Endothelial cell of umbilical vein (primary cell): ENCODE measurements at regions not wholly inside any gene's neighbourhood (a gene's known extent, or its start where the extent isn't known, plus 50 kb on each side); places are given as distances from the start of the nearest gene placed in this dataset.

Experiments
- BruUV-seq: library from RNA; stranded (reverse); fragments of 400-500 nt; replicated peaks from 2 replicates; lab custom pipeline; 2021; lab: Mats Ljungman, UMichigan
- CTCF ChIA-PET: fragments of 300-600, 350-600 bp; sonication (Branson Sonifier 250); formaldehyde crosslinking; loops from one replicate; lab custom pipeline; 2021; ENCODE audit warnings: antibody characterized with exemption, inconsistent platforms; lab: Charles Lee
- POLR2A ChIA-PET: fragments of 300-600, 350-600 bp; sonication (Branson Sonifier 250); formaldehyde crosslinking; loops from one replicate; lab custom pipeline; 2021; ENCODE audit warnings: antibody characterized with exemption, inconsistent platforms; lab: Charles Lee
- DNase-seq: peaks from one replicate; pipeline ENCODE4 v3.0.0-alpha.2; 2011; ENCODE audit warnings: low read depth, low spot score
- FAIRE-seq: peaks from 2 replicates; lab custom pipeline; 2011; peaks lifted over from hg19 to GRCh38; lab: Jason Lieb, UNC
- H2AFZ ChIP-seq: 2 replicates; pipeline ENCODE4 v1.6.0; 2012; ENCODE audit warnings: low read depth, low read length, control low read depth, inconsistent platforms
- H3K27ac ChIP-seq: 2 replicates; pipeline ENCODE4 v1.5.1; 2011; ENCODE audit warnings: low read depth, mild to moderate bottlenecking, control low read depth, low read length, moderate library complexity; ENCODE audit not compliant: insufficient read depth
- H3K27me3 ChIP-seq, 2 experiments: 2 replicates each; pipeline versions ENCODE4 v1.6.0 to v1.6.1; 2011; ENCODE audit warnings: low read length in 2 of 2, mixed read lengths in 1 of 2; ENCODE audit not compliant: control insufficient read depth in 2 of 2, insufficient read depth in 2 of 2
- H3K36me3 ChIP-seq, 2 experiments: 2 replicates in 1 of 2; 3 replicates in 1 of 2; pipeline ENCODE4 v1.5.1; 2011; ENCODE audit warnings: low read length in 2 of 2, mild to moderate bottlenecking in 1 of 2, moderate library complexity in 1 of 2; ENCODE audit not compliant: control insufficient read depth in 2 of 2, insufficient read depth in 2 of 2; ENCODE audit errors: extremely low read depth in 1 of 2
- H3K4me1 ChIP-seq: 3 replicates; pipeline ENCODE4 v1.5.1; 2011; ENCODE audit warnings: mild to moderate bottlenecking, low read length; ENCODE audit not compliant: control insufficient read depth, insufficient read depth; ENCODE audit errors: extremely low read depth
- H3K4me2 ChIP-seq: 2 replicates; pipeline ENCODE4 v1.6.1; 2011; ENCODE audit warnings: low read length, control low read depth, mixed read lengths; ENCODE audit not compliant: insufficient read depth
- H3K4me3 ChIP-seq, 3 experiments: fragments of 200-600 bp in 1 of 3; sonication (generic), shearing (Covaris generic) in 1 of 3; replicated peaks in 1 of 3; 2 replicates each; pipeline ENCODE4 v1.5.1; 2011 to 2016; ENCODE audit warnings: control low read depth in 3 of 3, low read length in 3 of 3, mild to moderate bottlenecking in 2 of 3, inconsistent platforms in 1 of 3, low read depth in 1 of 3, moderate library complexity in 1 of 3; ENCODE audit not compliant: insufficient read depth in 1 of 3
- H3K79me2 ChIP-seq: 2 replicates; pipeline ENCODE4 v1.6.0; 2012; ENCODE audit warnings: low read length, inconsistent platforms; ENCODE audit not compliant: control insufficient read depth, insufficient read depth
- H3K9ac ChIP-seq: replicated peaks from 2 replicates; pipeline ENCODE3; 2011; ENCODE audit warnings: low read length, control low read depth; ENCODE audit not compliant: insufficient read depth; ENCODE audit errors: extremely low read depth
- H3K9me1 ChIP-seq: replicated peaks from 3 replicates; pipeline ENCODE4 v1.6.0; 2011; ENCODE audit warnings: mild to moderate bottlenecking, low read length; ENCODE audit not compliant: control insufficient read depth, insufficient read depth; ENCODE audit errors: extremely low read depth
- H3K9me3 ChIP-seq: replicated peaks from 2 replicates; pipeline ENCODE4 v1.5.1; 2012; ENCODE audit warnings: low read length, inconsistent platforms; ENCODE audit not compliant: control insufficient read depth, insufficient read depth
- H4K20me1 ChIP-seq: replicated peaks from 2 replicates; pipeline ENCODE3; 2011; ENCODE audit warnings: mild to moderate bottlenecking, low read length; ENCODE audit not compliant: control insufficient read depth, insufficient read depth; ENCODE audit errors: extremely low read depth
- CTCF ChIP-seq, 2 donors: IDR thresholded peaks; 1 replicate in 1 of 2; 2 replicates in 1 of 2; pipeline ENCODE4 v1.5.1; 2011; ENCODE audit warnings: low read length in 2 of 2, mild to moderate bottlenecking in 2 of 2, moderate library complexity in 2 of 2, control low read depth in 1 of 2, inconsistent platforms in 1 of 2, low read depth in 1 of 2; ENCODE audit not compliant: insufficient read depth in 1 of 2; ENCODE audit errors: extremely low read depth in 1 of 2
- EZH2 ChIP-seq: IDR thresholded peaks from 2 replicates; pipeline ENCODE4 v1.6.1; 2012; ENCODE audit warnings: borderline replicate concordance, low read depth, mild to moderate bottlenecking, moderate library complexity, low read length, inconsistent platforms; ENCODE audit not compliant: severe bottlenecking
- FOS ChIP-seq: IDR thresholded peaks from 2 replicates; pipeline ENCODE4 v1.6.1; 2011; ENCODE audit warnings: mild to moderate bottlenecking, low read length, moderate library complexity, borderline replicate concordance; ENCODE audit not compliant: insufficient read depth
- GATA2 ChIP-seq: IDR thresholded peaks from 2 replicates; pipeline ENCODE4 v1.7.0; 2011; ENCODE audit warnings: low read depth, mild to moderate bottlenecking, moderate library complexity, mixed read lengths, low read length; ENCODE audit not compliant: insufficient read length, insufficient read depth
- JUN ChIP-seq: IDR thresholded peaks from 2 replicates; pipeline ENCODE4 v1.6.1; 2011; ENCODE audit warnings: borderline replicate concordance, low read depth; ENCODE audit not compliant: insufficient read length, insufficient read depth
- MAX ChIP-seq: IDR thresholded peaks from 2 replicates; pipeline ENCODE4 v1.6.1; 2011; ENCODE audit not compliant: insufficient read depth, insufficient read length
- MYC ChIP-seq: IDR thresholded peaks from one replicate; pipeline ENCODE4 v1.6.1; 2011; ENCODE audit warnings: mild to moderate bottlenecking, low read depth, low read length
- POLR2A ChIP-seq: IDR thresholded peaks from 2 replicates; pipeline ENCODE4 v1.6.1; 2012; ENCODE audit warnings: low read depth, mild to moderate bottlenecking, control low read depth, low read length
- POLR2AphosphoS5 ChIP-seq: IDR thresholded peaks from 2 replicates; pipeline ENCODE4 v1.6.1; 2012; ENCODE audit warnings: low read depth, mild to moderate bottlenecking, control low read depth, low read length, moderate library complexity; ENCODE audit not compliant: insufficient read depth
- dilution Hi-C: fragments of 300-500 bp; cut with MboI; formaldehyde crosslinking; loops from one replicate; pipeline ENCODE4 v1.15.0; 2019; ENCODE audit warnings: low sequenced_read_pairs; ENCODE audit not compliant: extremely low pct_ligation_motif_present
- intact Hi-C: fragments of 100-400 bp; cut with micrococcal nuclease; formaldehyde crosslinking; loops from one replicate; pipeline ENCODE4 v1.10.0; 2022

GRCh38 chr5:145072889-145073288 is 762.3 kb downstream of the PRELID2 start:
- TF ChIP-seq CTCF (IDR thresholded peaks at IDR 0.05; ENCODE audit: extremely low read depth in 1 of 2, insufficient read depth in 1 of 2, low read depth in 1 of 2, low read length in 2 of 2) (no peak), POLR2AphosphoS5 (no peak), MAX (no peak), FOS (no peak), MYC (no peak), JUN (no peak), EZH2 (no peak), POLR2A (no peak), GATA2 (no peak)
- no peaks in the 10 kb centered on the region for H3K9me1 ChIP-seq
- no peak overlapping the region for H3K27ac ChIP-seq
- no TSS peak for BruUV-seq
- no peaks in the 10 kb centered on the region for H3K9me3 ChIP-seq
- ChIA-PET POLR2A (no interaction called here), CTCF (no interaction called here)
- H3K79me2 ChIP-seq, result no peaks in the 10 kb centered on the region
- no peak overlapping the region for H2AFZ ChIP-seq
- no peaks in the 10 kb centered on the region for H3K36me3 ChIP-seq
- no peak overlapping the region for H3K4me2 ChIP-seq
- FAIRE-seq (no peak), DNase-seq (no peak)
- intact Hi-C loops (no loop called here), dilution Hi-C loops (no loop called here)
- H3K4me3 ChIP-seq, result no peak overlapping the region
- H3K9ac ChIP-seq, result no peak overlapping the region
- no peaks in the 10 kb centered on the region for H3K27me3 ChIP-seq
- H4K20me1 ChIP-seq, result no peaks in the 10 kb centered on the region
- no peaks in the 10 kb centered on the region for H3K4me1 ChIP-seq
